Mucosa of descending colon (tissue), 3 donors: ENCODE measurements at regions not wholly inside any gene's neighbourhood (a gene's known extent, or its start where the extent isn't known, plus 50 kb on each side); places are given as distances from the start of the nearest gene placed in this dataset.

Experiments used
- ATAC-seq: fragments of 200-7000 bp; cut with Tn5 transposase; one replicate; pipeline ENCODE4 v1.9.1; 2020; ENCODE audit warnings: mild to moderate bottlenecking, moderate library complexity
- DNase-seq, 3 donors: peaks; one replicate each; pipeline ENCODE4 v3.0.0-alpha.2; 2020
- H3K36me3 ChIP-seq: fragments of 200-600 bp; one replicate; pipeline ENCODE4 v1.8.0; 2021; ENCODE audit warnings: low read depth, mild to moderate bottlenecking
- H3K4me1 ChIP-seq: fragments of 200-600 bp; one replicate; pipeline ENCODE4 v1.8.0; 2021; ENCODE audit warnings: low read depth, mild to moderate bottlenecking
- H3K4me3 ChIP-seq: fragments of 200-600 bp; one replicate; pipeline ENCODE4 v1.8.0; 2021; ENCODE audit warnings: mild to moderate bottlenecking
- H3K9me3 ChIP-seq: fragments of 200-600 bp; one replicate; pipeline ENCODE4 v1.8.0; 2021; ENCODE audit warnings: mild to moderate bottlenecking
- intact Hi-C, 2 donors: fragments of 100-400 bp; cut with DNase I in 1 of 2; cut with micrococcal nuclease in 1 of 2; formaldehyde crosslinking; loops; one replicate each; pipeline versions ENCODE4 v1.11.0 to v1.11.1; 2022; cut with DNase I, micrococcal nuclease
- TF ChIP-seq, protein P1 (sequence below): fragments of 200-600 bp; IDR thresholded peaks from one replicate; pipeline ENCODE4 v1.8.0; 2022; ENCODE audit warnings: antibody characterized with exemption, mild to moderate bottlenecking
- donor health status: DM: no; HTN: no; CAD: no; lungs with moderate emphysema.
- donor health status: DM: no; HTN: no; CAD: no.
- donor health status: DM: no; HTN: yes; CAD: no.

DNA sequence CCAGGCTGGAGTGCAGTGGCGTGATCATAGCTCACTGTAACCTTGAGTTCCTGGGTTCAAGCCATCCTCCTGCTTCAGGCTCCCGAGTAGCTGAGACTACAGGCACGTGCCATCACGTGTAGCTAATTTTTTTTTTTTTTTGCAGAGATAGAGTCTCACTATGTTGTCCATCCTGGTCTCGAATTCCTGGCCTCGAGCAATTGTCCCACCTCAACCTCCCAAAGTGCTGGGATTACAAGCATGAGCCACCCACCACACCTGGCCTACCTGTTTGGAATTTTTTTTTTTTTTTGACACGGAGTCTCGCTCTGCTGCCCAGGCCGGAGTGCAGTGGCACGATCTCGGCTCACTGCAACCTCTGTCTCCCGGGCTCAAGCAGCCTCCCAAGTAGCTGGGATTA, 117.1 kb upstream of the PARD3 start:
- no peak for DNase-seq
- Histone ChIP-seq H3K9me3 (no peaks in the 10 kb centered on the region), H3K36me3 (no peaks in the 10 kb centered on the region), H3K4me3 (no peak overlapping the region), H3K4me1 (no peaks in the 10 kb centered on the region)
- no peak for ATAC-seq
- intact Hi-C loops, result no loop called here
- TF ChIP-seq, protein P1, sequence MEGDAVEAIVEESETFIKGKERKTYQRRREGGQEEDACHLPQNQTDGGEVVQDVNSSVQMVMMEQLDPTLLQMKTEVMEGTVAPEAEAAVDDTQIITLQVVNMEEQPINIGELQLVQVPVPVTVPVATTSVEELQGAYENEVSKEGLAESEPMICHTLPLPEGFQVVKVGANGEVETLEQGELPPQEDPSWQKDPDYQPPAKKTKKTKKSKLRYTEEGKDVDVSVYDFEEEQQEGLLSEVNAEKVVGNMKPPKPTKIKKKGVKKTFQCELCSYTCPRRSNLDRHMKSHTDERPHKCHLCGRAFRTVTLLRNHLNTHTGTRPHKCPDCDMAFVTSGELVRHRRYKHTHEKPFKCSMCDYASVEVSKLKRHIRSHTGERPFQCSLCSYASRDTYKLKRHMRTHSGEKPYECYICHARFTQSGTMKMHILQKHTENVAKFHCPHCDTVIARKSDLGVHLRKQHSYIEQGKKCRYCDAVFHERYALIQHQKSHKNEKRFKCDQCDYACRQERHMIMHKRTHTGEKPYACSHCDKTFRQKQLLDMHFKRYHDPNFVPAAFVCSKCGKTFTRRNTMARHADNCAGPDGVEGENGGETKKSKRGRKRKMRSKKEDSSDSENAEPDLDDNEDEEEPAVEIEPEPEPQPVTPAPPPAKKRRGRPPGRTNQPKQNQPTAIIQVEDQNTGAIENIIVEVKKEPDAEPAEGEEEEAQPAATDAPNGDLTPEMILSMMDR, result no peak

DNA sequence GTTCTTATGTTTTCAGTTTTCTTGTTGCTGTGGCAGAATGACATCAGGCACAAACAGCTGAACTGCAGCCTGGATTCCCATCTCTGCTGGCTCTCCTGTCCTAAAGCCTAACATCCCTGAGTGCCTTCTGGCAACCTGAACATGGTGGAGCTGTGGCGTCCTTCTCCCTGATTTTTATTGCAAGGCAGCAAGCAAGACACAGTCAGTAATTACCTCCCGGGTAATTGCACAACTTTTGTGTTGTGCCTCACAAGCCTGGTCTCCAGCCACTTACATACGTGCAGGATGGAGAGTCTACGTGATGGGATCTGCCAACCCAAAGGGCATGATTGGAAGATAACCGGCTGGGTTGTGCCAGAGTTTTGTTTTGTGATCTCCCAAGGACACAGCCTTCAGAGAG, 116.1 kb upstream of the PARD3 start:
- Histone ChIP-seq H3K4me1 (no peaks in the 10 kb centered on the region), H3K36me3 (no peaks in the 10 kb centered on the region), H3K4me3 (no peak overlapping the region), H3K9me3 (no peaks in the 10 kb centered on the region)
- ATAC-seq, result no peak
- TF ChIP-seq, protein P1, result no peak
- no peak for DNase-seq
- intact Hi-C loops, result no loop called here

GRCh38 chr10:34922138-34922537, 107.0 kb upstream of the PARD3 start:
- DNase-seq (no peak), ATAC-seq (no peak)
- H3K36me3 ChIP-seq, result no peaks in the 10 kb centered on the region
- H3K9me3 ChIP-seq, result peaks cover 12% of the 10 kb centered on the region
- no peaks in the 10 kb centered on the region for H3K4me1 ChIP-seq
- H3K4me3 ChIP-seq, result no peak overlapping the region
- intact Hi-C loops, result no loop called here
- TF ChIP-seq, protein P1, result no peak

DNA sequence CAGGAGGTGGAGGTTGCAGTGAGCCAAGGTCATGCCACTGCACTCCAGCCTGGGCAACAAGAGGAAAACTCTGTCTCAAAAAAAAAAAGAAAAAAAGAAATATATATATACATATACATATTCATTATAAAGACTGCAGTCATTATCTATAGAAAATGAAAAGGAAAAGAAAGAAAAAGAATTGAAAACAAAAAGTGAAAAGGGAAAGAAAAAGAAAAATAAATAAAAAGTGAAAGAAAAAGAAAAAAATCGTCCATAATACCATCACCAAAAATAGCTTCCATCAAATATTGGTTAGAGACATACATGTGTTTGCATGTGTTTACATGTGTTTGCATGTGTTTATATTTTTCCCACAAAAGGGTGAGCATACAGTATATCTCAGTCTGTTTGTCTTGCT, 105.5 kb upstream of the PARD3 start:
- intact Hi-C loops, result no loop called here
- TF ChIP-seq, protein P1, result no peak
- Histone ChIP-seq H3K9me3 (peaks cover 12% of the 10 kb centered on the region), H3K4me1 (no peaks in the 10 kb centered on the region), H3K36me3 (no peaks in the 10 kb centered on the region), H3K4me3 (no peak overlapping the region)
- ATAC-seq (no peak), DNase-seq (no peak)

DNA sequence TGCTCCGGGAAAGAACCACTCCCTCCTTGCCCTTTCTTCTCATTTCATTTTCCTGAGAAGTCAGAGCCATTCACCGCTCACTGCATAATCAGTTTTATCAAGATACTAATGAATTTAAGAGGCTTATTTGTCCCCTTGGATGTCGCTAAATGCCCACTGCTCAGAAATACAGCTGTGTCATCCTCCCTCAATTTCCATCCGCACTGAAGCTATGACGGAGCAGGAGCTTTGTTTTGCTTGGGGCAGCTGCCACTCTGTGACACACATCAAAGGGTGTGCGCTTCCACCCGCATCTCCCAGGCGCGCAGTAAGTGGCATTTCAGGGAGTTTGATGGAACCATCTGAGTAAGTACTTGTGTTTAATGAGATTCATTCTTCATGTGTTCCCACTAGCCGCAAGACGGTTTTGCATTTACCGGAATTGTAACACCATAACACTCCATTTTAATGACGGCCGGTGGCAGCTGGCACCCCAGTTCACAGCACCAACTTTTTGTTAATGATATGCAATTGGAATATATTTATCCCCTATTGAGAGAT, 103.8 kb upstream of the PARD3 start:
- Histone ChIP-seq H3K4me1 (no peaks in the 10 kb centered on the region), H3K9me3 (peaks cover 2% of the 10 kb centered on the region), H3K36me3 (no peaks in the 10 kb centered on the region), H3K4me3 (no peak overlapping the region)
- ATAC-seq (no peak), DNase-seq (no peak)
- TF ChIP-seq, protein P1, result no peak
- intact Hi-C loops, result no loop called here
